ENCODE measurements at regions not wholly inside any gene's neighbourhood (a gene's known extent, or its start where the extent isn't known, plus 50 kb on each side); places are given as distances from the start of the nearest gene placed in this dataset.

DNA sequence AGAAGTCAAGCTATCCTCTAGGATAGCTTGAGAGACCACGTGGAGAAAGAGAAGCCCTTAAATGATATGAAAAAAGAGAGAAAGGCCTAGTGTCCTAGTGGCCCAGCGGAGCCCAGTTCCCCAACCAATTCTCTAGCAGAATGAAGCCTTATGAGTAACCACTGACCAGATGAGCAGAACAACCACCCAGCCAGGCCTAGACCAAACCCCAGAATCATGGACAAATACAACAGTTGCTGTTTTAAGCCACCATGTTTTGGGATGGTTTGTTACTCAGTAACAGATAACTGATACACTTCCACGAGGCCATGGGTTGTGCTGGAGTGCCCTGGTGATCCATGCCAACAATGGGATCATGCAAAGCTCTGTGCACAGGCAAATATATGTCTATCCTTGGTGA is 377.1 kb downstream of the SOX9 start:
- no peak for TF ChIP-seq CBFB (CRISPR knock-in tag; IDR thresholded peaks at IDR 0.05; ENCODE audit: low read depth)
- no peak for TF ChIP-seq NR3C1 (CRISPR knock-in tag; conservative IDR thresholded peaks at IDR 0.05; ENCODE audit: low read depth)
- TF ChIP-seq, protein P1, sequence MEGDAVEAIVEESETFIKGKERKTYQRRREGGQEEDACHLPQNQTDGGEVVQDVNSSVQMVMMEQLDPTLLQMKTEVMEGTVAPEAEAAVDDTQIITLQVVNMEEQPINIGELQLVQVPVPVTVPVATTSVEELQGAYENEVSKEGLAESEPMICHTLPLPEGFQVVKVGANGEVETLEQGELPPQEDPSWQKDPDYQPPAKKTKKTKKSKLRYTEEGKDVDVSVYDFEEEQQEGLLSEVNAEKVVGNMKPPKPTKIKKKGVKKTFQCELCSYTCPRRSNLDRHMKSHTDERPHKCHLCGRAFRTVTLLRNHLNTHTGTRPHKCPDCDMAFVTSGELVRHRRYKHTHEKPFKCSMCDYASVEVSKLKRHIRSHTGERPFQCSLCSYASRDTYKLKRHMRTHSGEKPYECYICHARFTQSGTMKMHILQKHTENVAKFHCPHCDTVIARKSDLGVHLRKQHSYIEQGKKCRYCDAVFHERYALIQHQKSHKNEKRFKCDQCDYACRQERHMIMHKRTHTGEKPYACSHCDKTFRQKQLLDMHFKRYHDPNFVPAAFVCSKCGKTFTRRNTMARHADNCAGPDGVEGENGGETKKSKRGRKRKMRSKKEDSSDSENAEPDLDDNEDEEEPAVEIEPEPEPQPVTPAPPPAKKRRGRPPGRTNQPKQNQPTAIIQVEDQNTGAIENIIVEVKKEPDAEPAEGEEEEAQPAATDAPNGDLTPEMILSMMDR (IDR thresholded peaks at IDR 0.05) = no peak
- TF ChIP-seq ETV6 (CRISPR knock-in tag; IDR thresholded peaks at IDR 0.05) = no peak
- no peak for TF ChIP-seq SP1 (CRISPR knock-in tag; conservative IDR thresholded peaks at IDR 0.05)
- TF ChIP-seq, protein P2, sequence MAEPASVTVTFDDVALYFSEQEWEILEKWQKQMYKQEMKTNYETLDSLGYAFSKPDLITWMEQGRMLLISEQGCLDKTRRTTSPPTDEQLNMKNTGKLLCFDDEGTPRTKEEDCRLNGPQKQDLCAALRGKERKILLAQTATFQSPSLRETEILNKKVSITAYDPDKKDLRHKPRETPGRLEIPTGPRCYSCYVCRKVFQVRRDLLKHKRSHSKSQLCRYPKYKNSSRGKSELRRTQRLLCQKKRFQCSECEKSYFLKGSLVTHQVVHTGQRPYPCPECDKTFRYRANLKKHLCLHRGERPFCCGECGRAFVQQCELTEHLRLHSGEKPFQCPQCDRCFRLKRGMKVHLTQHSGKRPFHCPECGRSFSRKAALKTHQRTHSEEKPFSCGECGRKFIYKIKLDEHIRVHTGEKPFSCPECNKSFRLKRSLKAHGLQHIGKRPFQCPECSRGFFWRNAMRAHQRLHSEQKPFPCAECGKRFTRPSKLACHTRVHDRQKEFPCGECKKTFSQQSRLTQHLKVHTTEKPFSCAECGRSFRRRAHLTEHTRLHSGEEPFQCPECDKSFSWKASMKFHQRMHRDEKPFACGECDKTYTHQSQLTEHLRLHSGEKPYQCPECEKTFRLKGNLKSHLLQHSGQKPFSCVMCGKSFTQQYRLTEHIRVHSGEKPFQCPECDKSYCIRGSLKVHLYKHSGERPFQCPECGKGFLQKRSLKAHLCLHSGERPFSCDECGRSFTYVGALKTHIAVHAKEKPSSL (CRISPR knock-in tag; conservative IDR thresholded peaks at IDR 0.05) = no peak
- TF ChIP-seq ATF1 (CRISPR knock-in tag; IDR thresholded peaks at IDR 0.05) = no peak
- no peak for TF ChIP-seq KAT7 (CRISPR knock-in tag; IDR thresholded peaks at IDR 0.05; ENCODE audit: borderline replicate concordance)
- TF ChIP-seq SMAD3 (CRISPR knock-in tag; IDR thresholded peaks at IDR 0.05; ENCODE audit: borderline replicate concordance) = no peak
- TF ChIP-seq, protein P3, sequence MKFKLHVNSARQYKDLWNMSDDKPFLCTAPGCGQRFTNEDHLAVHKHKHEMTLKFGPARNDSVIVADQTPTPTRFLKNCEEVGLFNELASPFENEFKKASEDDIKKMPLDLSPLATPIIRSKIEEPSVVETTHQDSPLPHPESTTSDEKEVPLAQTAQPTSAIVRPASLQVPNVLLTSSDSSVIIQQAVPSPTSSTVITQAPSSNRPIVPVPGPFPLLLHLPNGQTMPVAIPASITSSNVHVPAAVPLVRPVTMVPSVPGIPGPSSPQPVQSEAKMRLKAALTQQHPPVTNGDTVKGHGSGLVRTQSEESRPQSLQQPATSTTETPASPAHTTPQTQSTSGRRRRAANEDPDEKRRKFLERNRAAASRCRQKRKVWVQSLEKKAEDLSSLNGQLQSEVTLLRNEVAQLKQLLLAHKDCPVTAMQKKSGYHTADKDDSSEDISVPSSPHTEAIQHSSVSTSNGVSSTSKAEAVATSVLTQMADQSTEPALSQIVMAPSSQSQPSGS (CRISPR knock-in tag; IDR thresholded peaks at IDR 0.05; ENCODE audit: borderline replicate concordance, low read depth) = no peak
- no peak for TF ChIP-seq ZNF138 (CRISPR knock-in tag; conservative IDR thresholded peaks at IDR 0.05)
- TF ChIP-seq, protein P4, sequence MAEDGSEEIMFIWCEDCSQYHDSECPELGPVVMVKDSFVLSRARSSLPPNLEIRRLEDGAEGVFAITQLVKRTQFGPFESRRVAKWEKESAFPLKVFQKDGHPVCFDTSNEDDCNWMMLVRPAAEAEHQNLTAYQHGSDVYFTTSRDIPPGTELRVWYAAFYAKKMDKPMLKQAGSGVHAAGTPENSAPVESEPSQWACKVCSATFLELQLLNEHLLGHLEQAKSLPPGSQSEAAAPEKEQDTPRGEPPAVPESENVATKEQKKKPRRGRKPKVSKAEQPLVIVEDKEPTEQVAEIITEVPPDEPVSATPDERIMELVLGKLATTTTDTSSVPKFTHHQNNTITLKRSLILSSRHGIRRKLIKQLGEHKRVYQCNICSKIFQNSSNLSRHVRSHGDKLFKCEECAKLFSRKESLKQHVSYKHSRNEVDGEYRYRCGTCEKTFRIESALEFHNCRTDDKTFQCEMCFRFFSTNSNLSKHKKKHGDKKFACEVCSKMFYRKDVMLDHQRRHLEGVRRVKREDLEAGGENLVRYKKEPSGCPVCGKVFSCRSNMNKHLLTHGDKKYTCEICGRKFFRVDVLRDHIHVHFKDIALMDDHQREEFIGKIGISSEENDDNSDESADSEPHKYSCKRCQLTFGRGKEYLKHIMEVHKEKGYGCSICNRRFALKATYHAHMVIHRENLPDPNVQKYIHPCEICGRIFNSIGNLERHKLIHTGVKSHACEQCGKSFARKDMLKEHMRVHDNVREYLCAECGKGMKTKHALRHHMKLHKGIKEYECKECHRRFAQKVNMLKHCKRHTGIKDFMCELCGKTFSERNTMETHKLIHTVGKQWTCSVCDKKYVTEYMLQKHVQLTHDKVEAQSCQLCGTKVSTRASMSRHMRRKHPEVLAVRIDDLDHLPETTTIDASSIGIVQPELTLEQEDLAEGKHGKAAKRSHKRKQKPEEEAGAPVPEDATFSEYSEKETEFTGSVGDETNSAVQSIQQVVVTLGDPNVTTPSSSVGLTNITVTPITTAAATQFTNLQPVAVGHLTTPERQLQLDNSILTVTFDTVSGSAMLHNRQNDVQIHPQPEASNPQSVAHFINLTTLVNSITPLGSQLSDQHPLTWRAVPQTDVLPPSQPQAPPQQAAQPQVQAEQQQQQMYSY (CRISPR knock-in tag; IDR thresholded peaks at IDR 0.05) = no peak
- no peak for TF ChIP-seq FOXJ3 (CRISPR knock-in tag; IDR thresholded peaks at IDR 0.05; ENCODE audit: borderline replicate concordance)
- TF ChIP-seq, protein P5, sequence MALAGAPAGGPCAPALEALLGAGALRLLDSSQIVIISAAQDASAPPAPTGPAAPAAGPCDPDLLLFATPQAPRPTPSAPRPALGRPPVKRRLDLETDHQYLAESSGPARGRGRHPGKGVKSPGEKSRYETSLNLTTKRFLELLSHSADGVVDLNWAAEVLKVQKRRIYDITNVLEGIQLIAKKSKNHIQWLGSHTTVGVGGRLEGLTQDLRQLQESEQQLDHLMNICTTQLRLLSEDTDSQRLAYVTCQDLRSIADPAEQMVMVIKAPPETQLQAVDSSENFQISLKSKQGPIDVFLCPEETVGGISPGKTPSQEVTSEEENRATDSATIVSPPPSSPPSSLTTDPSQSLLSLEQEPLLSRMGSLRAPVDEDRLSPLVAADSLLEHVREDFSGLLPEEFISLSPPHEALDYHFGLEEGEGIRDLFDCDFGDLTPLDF (CRISPR knock-in tag; IDR thresholded peaks at IDR 0.05) = no peak

Data from WTC11 (cell line).